ENCODE measurements at regions not wholly inside any gene's neighbourhood (a gene's known extent, or its start where the extent isn't known, plus 50 kb on each side); places are given as distances from the start of the nearest gene placed in this dataset.

DNA sequence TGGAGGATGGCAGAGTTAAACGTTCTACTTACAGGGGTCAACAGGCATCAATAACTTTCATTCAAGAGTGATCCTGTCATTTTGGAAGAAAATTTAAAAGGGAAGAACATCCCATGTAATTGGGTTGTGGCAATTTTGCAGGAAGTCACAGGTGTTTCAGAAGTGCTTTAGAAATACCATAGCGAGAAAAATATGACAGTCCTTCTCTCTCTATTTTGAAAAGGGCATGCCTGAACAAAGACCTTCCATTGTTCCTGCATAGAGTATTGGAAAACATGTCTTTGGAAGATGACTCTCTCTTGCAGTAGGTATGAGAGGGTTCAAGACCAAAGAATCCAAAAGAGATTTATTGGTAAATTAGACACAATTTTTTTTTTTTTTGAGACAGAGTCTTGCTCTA lies 81.8 kb upstream of the SERTAD2 start:
- no peak overlapping the region for H3K4me3 ChIP-seq (ENCODE audit: low read length)
- H4K20me1 ChIP-seq (ENCODE audit: low read length): no peaks in the 10 kb centered on the region
- TF ChIP-seq, protein P1, sequence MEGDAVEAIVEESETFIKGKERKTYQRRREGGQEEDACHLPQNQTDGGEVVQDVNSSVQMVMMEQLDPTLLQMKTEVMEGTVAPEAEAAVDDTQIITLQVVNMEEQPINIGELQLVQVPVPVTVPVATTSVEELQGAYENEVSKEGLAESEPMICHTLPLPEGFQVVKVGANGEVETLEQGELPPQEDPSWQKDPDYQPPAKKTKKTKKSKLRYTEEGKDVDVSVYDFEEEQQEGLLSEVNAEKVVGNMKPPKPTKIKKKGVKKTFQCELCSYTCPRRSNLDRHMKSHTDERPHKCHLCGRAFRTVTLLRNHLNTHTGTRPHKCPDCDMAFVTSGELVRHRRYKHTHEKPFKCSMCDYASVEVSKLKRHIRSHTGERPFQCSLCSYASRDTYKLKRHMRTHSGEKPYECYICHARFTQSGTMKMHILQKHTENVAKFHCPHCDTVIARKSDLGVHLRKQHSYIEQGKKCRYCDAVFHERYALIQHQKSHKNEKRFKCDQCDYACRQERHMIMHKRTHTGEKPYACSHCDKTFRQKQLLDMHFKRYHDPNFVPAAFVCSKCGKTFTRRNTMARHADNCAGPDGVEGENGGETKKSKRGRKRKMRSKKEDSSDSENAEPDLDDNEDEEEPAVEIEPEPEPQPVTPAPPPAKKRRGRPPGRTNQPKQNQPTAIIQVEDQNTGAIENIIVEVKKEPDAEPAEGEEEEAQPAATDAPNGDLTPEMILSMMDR (conservative IDR thresholded peaks at IDR 0.05; ENCODE audit: low read depth, low read length): no peak
- TF ChIP-seq EZH2phosphoT487 (IDR thresholded peaks at IDR 0.05; ENCODE audit: borderline replicate concordance, low read length) (no peak), EZH2 (IDR thresholded peaks at IDR 0.05; ENCODE audit: low read length, unreplicated experiment) (no peak)
- ATAC-seq: no peak
- no peaks in the 10 kb centered on the region for H3K9me3 ChIP-seq (ENCODE audit: low read length)
- H3K9ac ChIP-seq (ENCODE audit: low read length): no peak overlapping the region
- ChIA-PET POLR2A (ENCODE audit: unreplicated experiment) (no interaction called here), CTCF (no interaction called here)
- no peaks in the 10 kb centered on the region for H3K9me2 ChIP-seq (replicated peaks; ENCODE audit: low read length)
- H3K4me2 ChIP-seq (ENCODE audit: low read length): no peak overlapping the region
- no peaks in the 10 kb centered on the region for H3F3A ChIP-seq (ENCODE audit: low read length, unreplicated experiment)
- no peak for DNase-seq
- BruUV-seq (replicated peaks): no TSS peak
- H2AFZ ChIP-seq (ENCODE audit: low read length): no peak overlapping the region
- no peaks in the 10 kb centered on the region for H3K79me2 ChIP-seq (ENCODE audit: low read length)
- peaks cover 3% of the 10 kb centered on the region; the same call in 1 of the 2 replicates for H3K4me1 ChIP-seq (ENCODE audit: insufficient read depth, low read length)
- H3K27ac ChIP-seq (ENCODE audit: low read length): no peak overlapping the region
- no peaks in the 10 kb centered on the region for H3K27me3 ChIP-seq (ENCODE audit: low read length)
- intact Hi-C loops (cut with micrococcal nuclease): no loop called here
- H3K36me3 ChIP-seq (ENCODE audit: low read depth, low read length): peaks cover 3% of the 10 kb centered on the region; the same call in 1 of the 2 replicates

DNA sequence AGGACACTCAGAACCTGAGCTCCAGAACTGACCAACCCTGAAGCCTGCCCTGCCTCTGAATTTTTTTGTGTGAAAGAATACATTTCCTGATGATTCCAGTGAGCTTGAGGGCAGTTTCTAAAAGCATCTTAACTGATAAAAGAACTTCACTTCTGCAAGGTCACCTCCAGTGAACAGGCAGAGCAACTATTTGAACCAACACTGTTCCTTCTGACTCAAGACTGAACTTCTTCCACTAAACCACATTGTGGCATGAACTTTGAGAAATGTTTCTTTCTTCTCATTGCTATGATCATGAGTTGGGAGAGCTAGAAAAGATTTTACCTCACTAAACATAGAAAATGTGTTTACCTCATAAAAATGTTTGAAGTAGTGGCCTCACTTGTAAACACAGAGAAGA lies 83.8 kb upstream of the SERTAD2 start:
- DNase-seq (no peak), ATAC-seq (no peak)
- Histone ChIP-seq H3K27ac (ENCODE audit: low read length) (no peak overlapping the region), H3K9me3 (ENCODE audit: low read length) (no peaks in the 10 kb centered on the region), H4K20me1 (ENCODE audit: low read length) (no peaks in the 10 kb centered on the region), H3F3A (ENCODE audit: low read length, unreplicated experiment) (no peaks in the 10 kb centered on the region), H3K4me3 (ENCODE audit: low read length) (no peak overlapping the region), H3K9me2 (replicated peaks; ENCODE audit: low read length) (no peaks in the 10 kb centered on the region), H3K79me2 (ENCODE audit: low read length) (no peaks in the 10 kb centered on the region), H3K4me2 (ENCODE audit: low read length) (no peak overlapping the region), H3K4me1 (ENCODE audit: insufficient read depth, low read length) (no peaks in the 10 kb centered on the region), H2AFZ (ENCODE audit: low read length) (no peak overlapping the region), H3K36me3 (ENCODE audit: low read depth, low read length) (peaks cover 3% of the 10 kb centered on the region; the same call in 1 of the 2 replicates), H3K9ac (ENCODE audit: low read length) (no peak overlapping the region), H3K27me3 (ENCODE audit: low read length) (no peaks in the 10 kb centered on the region)
- no TSS peak for BruUV-seq (replicated peaks)
- TF ChIP-seq EZH2 (IDR thresholded peaks at IDR 0.05; ENCODE audit: low read length, unreplicated experiment): no peak
- TF ChIP-seq, protein P1 (conservative IDR thresholded peaks at IDR 0.05; ENCODE audit: low read depth, low read length): no peak
- ChIA-PET CTCF (no interaction called here), POLR2A (ENCODE audit: unreplicated experiment) (interaction anchor here (0.5 kb wide), 1 partner anchor 490 kb away, joined by 13 read pairs; the partner anchor contains the start of gene ACTR2)
- intact Hi-C loops (cut with micrococcal nuclease): no loop called here

DNA sequence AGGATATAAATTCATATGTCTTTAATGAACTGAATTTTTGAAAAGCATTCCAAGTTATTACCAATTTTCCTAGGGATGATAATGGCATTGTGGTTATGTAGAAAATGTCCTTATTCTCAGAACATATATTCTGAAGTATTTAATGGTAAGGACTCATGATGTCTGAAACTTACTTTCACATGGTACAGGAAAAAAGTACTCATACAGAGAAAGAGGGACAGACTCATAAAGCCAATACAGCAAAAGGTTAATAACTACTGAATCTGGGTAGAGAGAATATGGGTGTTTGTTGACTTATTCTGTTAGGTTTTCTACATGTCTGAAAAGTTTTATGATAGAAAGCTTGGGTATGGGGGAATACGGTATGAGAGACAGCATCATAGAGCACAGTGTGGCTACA lies 84.3 kb upstream of the SERTAD2 start:
- no peak overlapping the region for H3K27ac ChIP-seq (ENCODE audit: low read length)
- no peaks in the 10 kb centered on the region for H4K20me1 ChIP-seq (ENCODE audit: low read length)
- no peak overlapping the region for H3K4me3 ChIP-seq (ENCODE audit: low read length)
- H3K4me1 ChIP-seq (ENCODE audit: insufficient read depth, low read length): no peaks in the 10 kb centered on the region
- H3K4me2 ChIP-seq (ENCODE audit: low read length): no peak overlapping the region
- H3K36me3 ChIP-seq (ENCODE audit: low read depth, low read length): peaks cover 3% of the 10 kb centered on the region; the same call in 1 of the 2 replicates
- no peak overlapping the region for H2AFZ ChIP-seq (ENCODE audit: low read length)
- no peaks in the 10 kb centered on the region for H3K9me3 ChIP-seq (ENCODE audit: low read length)
- no peaks in the 10 kb centered on the region for H3F3A ChIP-seq (ENCODE audit: low read length, unreplicated experiment)
- intact Hi-C loops (cut with micrococcal nuclease): no loop called here
- no peak overlapping the region for H3K9ac ChIP-seq (ENCODE audit: low read length)
- ChIA-PET POLR2A (ENCODE audit: unreplicated experiment) (interaction anchor here (0.5 kb wide), 1 partner anchor 489 kb away, joined by 13 read pairs; the partner anchor contains the start of gene ACTR2), CTCF (no interaction called here)
- no peaks in the 10 kb centered on the region for H3K27me3 ChIP-seq (ENCODE audit: low read length)
- TF ChIP-seq EZH2phosphoT487 (IDR thresholded peaks at IDR 0.05; ENCODE audit: borderline replicate concordance, low read length) (no peak), EZH2 (IDR thresholded peaks at IDR 0.05; ENCODE audit: low read length, unreplicated experiment) (no peak)
- TF ChIP-seq, protein P1 (conservative IDR thresholded peaks at IDR 0.05; ENCODE audit: low read depth, low read length): no peak
- H3K9me2 ChIP-seq (replicated peaks; ENCODE audit: low read length): no peaks in the 10 kb centered on the region
- no peak for ATAC-seq
- DNase-seq: no peak
- no TSS peak for BruUV-seq (replicated peaks)
- H3K79me2 ChIP-seq (ENCODE audit: low read length): no peaks in the 10 kb centered on the region

All from PC-3 (cell line).